Heart right ventricle (tissue), 16 donors: ENCODE measurements at regions not wholly inside any gene's neighbourhood (a gene's known extent, or its start where the extent isn't known, plus 50 kb on each side); places are given as distances from the start of the nearest gene placed in this dataset.
A peak's percentile ranks its signal among the peaks of the same experiment; 100 is the strongest.

Source experiments
- ATAC-seq, 8 donors: fragments of 200-7000 bp; cut with Tn5 transposase; one replicate each; pipeline ENCODE4 v1.9.1; 2020; ENCODE audit warnings: mild to moderate bottlenecking in 8 of 8, moderate library complexity in 8 of 8, moderate number of reproducible peaks in 1 of 8
- DNase-seq, 2 donors: peaks; one replicate each; pipeline ENCODE4 v3.0.0-alpha.2; 2020
- H3K27ac ChIP-seq, 10 donors: fragments of 200-600 bp; sonication (generic) in 2 of 10; one replicate each; pipeline versions ENCODE4 v1.5.0 to v1.8.0; 2020 to 2022; ENCODE audit warnings: mild to moderate bottlenecking in 3 of 10
- H3K27me3 ChIP-seq, 7 donors: fragments of 200-600 bp; one replicate each; pipeline ENCODE4 v1.8.0; 2021 to 2022; ENCODE audit warnings: mild to moderate bottlenecking in 2 of 7
- H3K36me3 ChIP-seq, 9 donors: fragments of 200-600 bp; sonication (generic) in 1 of 9; one replicate each; pipeline versions ENCODE4 v1.5.0 to v1.8.0; 2020 to 2022; ENCODE audit warnings: mild to moderate bottlenecking in 2 of 9
- H3K4me1 ChIP-seq, 9 donors: fragments of 200-600 bp; sonication (generic) in 1 of 9; one replicate each; pipeline versions ENCODE4 v1.5.0 to v1.8.0; 2020 to 2022; ENCODE audit warnings: mild to moderate bottlenecking in 4 of 9
- H3K4me3 ChIP-seq, 10 donors: fragments of 200-600 bp; sonication (generic) in 2 of 10; one replicate each; pipeline versions ENCODE4 v1.5.0 to v1.8.0; 2020 to 2022; ENCODE audit warnings: mild to moderate bottlenecking in 7 of 10, moderate library complexity in 2 of 10
- H3K9me3 ChIP-seq, 11 donors: fragments of 200-600 bp in 10 of 11; sonication (generic) in 2 of 11; one replicate each; pipeline versions ENCODE4 v1.5.0 to v1.8.0; 2013 to 2022; ENCODE audit warnings: mild to moderate bottlenecking in 2 of 11, control low read depth in 1 of 11, moderate library complexity in 1 of 11
- WGBS, 2 donors: extraction: QIAGEN DNeasy Blood & Tissue Kit; methylation state at CpG; one replicate each; pipeline ENCODE4 v1.1.7; 2013; ENCODE audit warnings: inconsistent platforms in 1 of 2; 5-methylcytosine and 5-hydroxymethylcytosine counted together
- intact Hi-C, 10 donors: fragments of 100-400 bp; cut with DNase I; formaldehyde crosslinking; loops; one replicate each; pipeline versions ENCODE4 v1.11.1 to v1.14.2; 2022
- TF ChIP-seq, protein P1 (sequence below), 9 donors: fragments of 200-600 bp; sonication (generic) in 2 of 9; IDR thresholded peaks; one replicate each; pipeline versions ENCODE4 v1.5.0 to v1.8.0; 2021 to 2022; ENCODE audit warnings: antibody characterized with exemption in 9 of 9, mild to moderate bottlenecking in 5 of 9, moderate library complexity in 1 of 9
- donor health status: Arrhythmogenic right ventricular cardiomyopathy.
- donor health status: ischemic (EF 13 %, LVEDD 7.1; RV severe dilation, severe dysfunction).
- donor health status: healthy with polysubstance abuse.
- donor health status: DM: no; HTN: yes; CAD: no.
- donor health status: DM: no; HTN: no; CAD: no.
- donor health status: ischemic (EF 25% LVEDD 6.9; RV normal size, moderate dysfunction).
- donor health status: ischemic (EF 25% LVEDD 5.7; RV mildly dilated, moderate dysfunction).
- donor health status: healthy.
- donor health status: DM: yes; HTN: yes; CAD: no.
- donor health status: Ischemic cardiomyopathy.
- donor health status: ischemic (EF 35%, LVEDD 5.7; RV mildly dilated, moderate dysfunction).
- donor health status: nonischemic (EF 11% LVEDD 7.7; RV severe dilation, severe dysfunction).
- donor health status: DM: yes; HTN: yes; CAD: no.
- donor health status: PGD.
- donor health status: ischemic (EF 29% LVEDD 5.4; RV normal size, mild dysfunction).
- donor health status: nonischemic (EF 23%, LVEDD 6.1; RV moderate dilation, normal function).

GRCh38 chr9:16236311-16236710 lies 634.2 kb downstream of the BNC2 start:
- TF ChIP-seq, protein P1, sequence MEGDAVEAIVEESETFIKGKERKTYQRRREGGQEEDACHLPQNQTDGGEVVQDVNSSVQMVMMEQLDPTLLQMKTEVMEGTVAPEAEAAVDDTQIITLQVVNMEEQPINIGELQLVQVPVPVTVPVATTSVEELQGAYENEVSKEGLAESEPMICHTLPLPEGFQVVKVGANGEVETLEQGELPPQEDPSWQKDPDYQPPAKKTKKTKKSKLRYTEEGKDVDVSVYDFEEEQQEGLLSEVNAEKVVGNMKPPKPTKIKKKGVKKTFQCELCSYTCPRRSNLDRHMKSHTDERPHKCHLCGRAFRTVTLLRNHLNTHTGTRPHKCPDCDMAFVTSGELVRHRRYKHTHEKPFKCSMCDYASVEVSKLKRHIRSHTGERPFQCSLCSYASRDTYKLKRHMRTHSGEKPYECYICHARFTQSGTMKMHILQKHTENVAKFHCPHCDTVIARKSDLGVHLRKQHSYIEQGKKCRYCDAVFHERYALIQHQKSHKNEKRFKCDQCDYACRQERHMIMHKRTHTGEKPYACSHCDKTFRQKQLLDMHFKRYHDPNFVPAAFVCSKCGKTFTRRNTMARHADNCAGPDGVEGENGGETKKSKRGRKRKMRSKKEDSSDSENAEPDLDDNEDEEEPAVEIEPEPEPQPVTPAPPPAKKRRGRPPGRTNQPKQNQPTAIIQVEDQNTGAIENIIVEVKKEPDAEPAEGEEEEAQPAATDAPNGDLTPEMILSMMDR (IDR thresholded peaks at IDR 0.05): no peak
- 65 to 75% methylated on average over 8 of the region's 8 CpGs for WGBS, 2 donors
- DNase-seq (no peak), ATAC-seq (peak in 7 of 8 donors; percentile 39 to 74 (median 68))
- Histone ChIP-seq H3K27ac (peak overlapping the region in 8 of 10 donors; percentile 12 to 78 (median 42)), H3K36me3 (no peaks in the 10 kb centered on the region), H3K4me1 (peaks cover 0 to 10% (median 0%) of the 10 kb centered on the region in 9 donors), H3K27me3 (no peaks in the 10 kb centered on the region), H3K9me3 (peaks cover 0 to 13% (median 0%) of the 10 kb centered on the region in 11 donors), H3K4me3 (no peak overlapping the region)
- intact Hi-C loops: no loop called here

DNA sequence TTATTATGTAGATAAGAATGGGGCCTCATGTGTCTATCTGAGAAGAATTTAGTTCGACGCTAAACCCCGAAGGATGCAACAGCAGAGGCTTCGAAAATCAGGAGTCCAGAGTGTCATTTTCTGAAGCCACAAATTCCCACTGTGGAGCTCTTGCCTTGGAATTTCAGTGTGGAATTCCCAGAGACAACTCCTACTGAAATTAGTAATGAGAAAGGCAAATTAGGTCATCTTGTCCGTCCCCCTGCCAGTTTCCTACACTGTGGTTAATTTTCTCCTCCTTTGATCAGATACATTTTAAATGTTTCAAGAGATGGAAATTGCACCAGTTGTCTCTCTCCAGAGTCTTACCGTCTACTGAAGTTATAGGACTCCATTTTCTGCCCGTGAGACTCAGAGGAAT lies 633.6 kb downstream of the BNC2 start:
- DNase-seq: no peak
- Histone ChIP-seq H3K4me3 (no peak overlapping the region), H3K36me3 (no peaks in the 10 kb centered on the region), H3K27me3 (no peaks in the 10 kb centered on the region), H3K9me3 (peaks cover 0 to 13% (median 0%) of the 10 kb centered on the region in 11 donors), H3K4me1 (peaks cover 0 to 10% (median 0%) of the 10 kb centered on the region in 9 donors), H3K27ac (peak overlapping the region in 8 of 10 donors; percentile 12 to 78 (median 41))
- intact Hi-C loops: no loop called here
- WGBS, 2 donors: 68 to 79% methylated on average over 7 of the region's 7 CpGs
- peak in 6 of 8 donors; percentile 8 to 52 (median 40) for ATAC-seq
- TF ChIP-seq, protein P1 (IDR thresholded peaks at IDR 0.05): no peak

DNA sequence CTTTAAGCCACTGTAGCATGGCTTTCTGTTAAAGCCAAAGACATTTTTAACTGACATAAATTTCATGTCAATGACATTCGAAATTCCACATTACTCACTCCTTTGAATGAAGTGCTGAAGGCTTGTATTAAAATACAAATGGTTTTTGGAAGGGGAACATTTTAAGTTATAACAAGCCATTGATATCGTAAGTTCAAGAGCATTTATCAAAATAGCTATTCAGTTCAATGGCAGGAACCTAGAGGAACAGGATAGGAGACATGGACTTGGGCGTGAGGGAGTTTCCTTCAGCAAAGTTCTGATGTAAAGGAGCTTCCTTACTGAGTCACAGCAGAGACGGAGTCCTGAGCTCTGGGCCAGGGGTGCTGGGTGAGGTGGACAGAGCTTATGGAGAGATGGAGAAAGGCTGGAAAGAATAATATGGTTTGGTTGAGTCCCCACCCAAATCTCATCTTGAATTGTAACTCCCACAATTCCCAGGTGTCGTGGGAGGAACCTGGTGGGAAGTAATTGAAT lies 631.8 kb downstream of the BNC2 start:
- WGBS, 2 donors: 85 to 86% methylated on average over 5 of the region's 5 CpGs
- H3K4me1 ChIP-seq: peaks cover 0 to 10% (median 0%) of the 10 kb centered on the region in 9 donors
- intact Hi-C loops: no loop called here

DNA sequence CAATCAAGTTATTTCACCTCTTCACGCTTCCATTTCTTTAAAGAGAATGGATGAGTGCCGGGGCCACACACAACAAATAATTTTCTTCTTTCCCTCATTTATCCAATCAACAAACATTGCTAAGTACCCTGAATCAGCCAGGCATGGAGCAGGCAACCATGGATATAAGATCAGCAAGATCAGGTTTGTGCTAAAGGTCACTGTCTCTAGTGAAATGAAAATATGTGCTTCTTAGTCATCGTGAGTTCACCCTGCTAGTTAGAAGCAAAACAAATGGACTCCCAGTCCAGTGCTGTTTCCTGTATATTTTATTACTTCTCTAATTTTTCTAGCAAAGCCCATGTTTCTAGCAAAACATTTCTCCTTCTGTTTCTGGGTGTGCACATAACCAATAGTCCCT lies 629.2 kb downstream of the BNC2 start:
- 81 to 94% methylated on average over 3 of the region's 3 CpGs for WGBS, 2 donors

More for the DNA sequence above, 631.8 kb downstream of the BNC2 start:
- no peak overlapping the region for H3K27ac ChIP-seq
- H3K27me3 ChIP-seq: no peaks in the 10 kb centered on the region
- peaks cover 0 to 13% (median 0%) of the 10 kb centered on the region in 11 donors for H3K9me3 ChIP-seq
- H3K36me3 ChIP-seq: no peaks in the 10 kb centered on the region
- TF ChIP-seq, protein P1 (IDR thresholded peaks at IDR 0.05): no peak
- ATAC-seq (no peak), DNase-seq (no peak)
- no peak overlapping the region for H3K4me3 ChIP-seq

More for the DNA sequence above, 629.2 kb downstream of the BNC2 start:
- TF ChIP-seq, protein P1 (IDR thresholded peaks at IDR 0.05): no peak
- no peak for DNase-seq
- intact Hi-C loops: loop anchor here in 2 of 10 donors (10.0 kb wide), 2 partner anchors 56 to 104 kb away; no protein-coding TSS in a partner anchor
- Histone ChIP-seq H3K4me3 (no peak overlapping the region), H3K4me1 (peaks cover 0 to 9% (median 1%) of the 10 kb centered on the region in 9 donors), H3K9me3 (no peaks in the 10 kb centered on the region), H3K27me3 (no peaks in the 10 kb centered on the region), H3K36me3 (no peaks in the 10 kb centered on the region), H3K27ac (no peak overlapping the region)
- no peak for ATAC-seq
